NCI-H748 treated with DMSO at 0.1 percent for 48 hours (cell line): ENCODE measurements at regions not wholly inside any gene's neighbourhood (a gene's known extent, or its start where the extent isn't known, plus 50 kb on each side); places are given as distances from the start of the nearest gene placed in this dataset.
"Not testable (repeated sequence)": the region's sequence is repeated elsewhere in the genome, so short reads cannot be mapped to it uniquely, and the experiment has no call there.

Experiments used
- DNase-seq: peaks from one replicate; lab custom pipeline; 2025; lab: John Stamatoyannopoulos, UW

DNA sequence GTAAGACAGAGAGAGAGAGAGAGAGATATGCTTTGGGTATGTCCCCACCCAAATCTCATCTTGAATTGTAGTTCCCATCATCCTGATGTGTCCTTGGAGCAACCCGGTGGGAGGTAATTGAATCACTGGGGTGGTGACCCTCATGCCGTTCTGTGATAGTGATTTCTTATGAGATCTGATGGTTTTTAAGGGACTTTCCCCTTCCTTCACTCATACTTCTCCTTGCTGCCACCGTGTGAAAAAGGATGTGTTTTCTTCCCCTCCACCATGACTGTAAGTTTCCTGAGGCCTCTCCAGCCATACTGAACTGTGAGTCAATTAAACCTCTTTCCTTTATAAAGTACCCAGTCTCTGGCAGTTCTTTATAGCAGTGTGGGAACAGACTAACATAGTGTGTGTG, 60.3 kb downstream of the EOMES start:
- DNase-seq = no peak

GRCh38 chr3:27659279-27660021, 62.7 kb downstream of the EOMES start:
- peak; percentile 8 for DNase-seq

DNA sequence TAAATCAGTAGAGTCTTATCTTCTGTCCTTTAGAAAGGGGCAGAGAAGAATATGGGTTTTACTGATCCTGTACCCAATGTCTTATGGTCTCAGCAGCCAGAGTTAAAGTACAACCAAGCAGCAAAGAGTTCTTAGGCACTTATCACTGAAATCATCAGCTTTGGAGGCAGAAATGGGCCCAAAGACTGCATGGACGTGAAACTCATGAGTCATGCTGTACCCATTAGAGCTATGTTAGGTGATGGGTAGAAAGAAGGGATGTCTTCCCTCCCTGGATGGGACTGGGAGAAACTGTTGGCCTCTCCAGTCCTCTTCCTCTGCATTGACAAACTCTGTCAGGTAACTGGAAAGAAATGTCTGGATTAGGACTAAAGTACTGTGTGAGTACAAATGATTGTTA, 63.4 kb downstream of the EOMES start:
- DNase-seq = no peak

DNA sequence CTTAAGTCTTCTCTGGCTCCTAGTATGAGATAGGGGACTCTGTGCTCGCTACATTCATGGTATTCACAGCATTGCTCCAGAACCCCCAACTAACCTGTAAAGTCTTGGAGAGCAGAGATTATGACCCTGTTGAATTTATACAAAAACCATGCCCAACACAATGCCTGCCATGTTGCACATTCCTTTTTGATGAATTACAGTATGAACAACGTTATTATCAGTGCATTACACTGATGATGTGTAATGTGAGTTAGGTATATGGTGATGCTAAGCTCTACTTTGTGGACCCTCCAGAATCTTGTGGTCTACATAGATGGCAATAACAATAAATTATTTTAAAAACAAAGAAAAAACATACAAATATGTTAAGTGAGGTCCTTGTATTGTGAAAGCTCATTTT, 64.3 kb downstream of the EOMES start:
- DNase-seq = no peak

- DNase-seq = no peak
Measured at GRCh38 chr3:27657404-27657803, 64.7 kb downstream of the EOMES start.

GRCh38 chr3:27656790-27657189, 65.3 kb downstream of the EOMES start:
- no peak for DNase-seq

- DNase-seq = no peak
Measured at GRCh38 chr3:27655547-27655946, 66.6 kb downstream of the EOMES start.

GRCh38 chr3:27653803-27654558, 68.1 kb downstream of the EOMES start:
- DNase-seq = no peak

GRCh38 chr3:27649277-27649676, 72.8 kb downstream of the EOMES start:
- DNase-seq = no peak

GRCh38 chr3:27646896-27647295, 75.2 kb downstream of the EOMES start:
- no peak for DNase-seq

- DNase-seq = no peak
Measured at GRCh38 chr3:27644941-27645340, 77.2 kb downstream of the EOMES start.

DNA sequence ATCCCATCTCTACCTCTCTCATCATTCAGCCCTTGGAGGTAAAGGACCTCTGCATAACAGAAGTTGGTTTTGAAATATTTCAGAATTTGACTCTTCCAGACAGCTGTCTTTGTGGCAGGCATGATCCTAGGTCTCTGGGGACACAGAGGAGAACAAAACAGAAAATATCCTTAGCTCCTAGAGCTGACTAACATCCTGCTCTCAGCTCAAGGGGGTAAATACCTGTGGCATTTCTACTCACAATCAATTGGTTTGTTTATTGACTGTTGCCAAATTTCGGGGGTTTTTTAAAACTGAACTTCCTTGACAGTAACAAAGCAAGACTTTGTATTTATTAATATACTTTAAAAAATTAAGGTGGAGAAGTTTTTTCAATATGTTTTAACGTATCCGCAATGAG, 78.8 kb downstream of the EOMES start:
- DNase-seq = no peak

GRCh38 chr3:27642796-27643195, 79.3 kb downstream of the EOMES start:
- DNase-seq = no peak

DNA sequence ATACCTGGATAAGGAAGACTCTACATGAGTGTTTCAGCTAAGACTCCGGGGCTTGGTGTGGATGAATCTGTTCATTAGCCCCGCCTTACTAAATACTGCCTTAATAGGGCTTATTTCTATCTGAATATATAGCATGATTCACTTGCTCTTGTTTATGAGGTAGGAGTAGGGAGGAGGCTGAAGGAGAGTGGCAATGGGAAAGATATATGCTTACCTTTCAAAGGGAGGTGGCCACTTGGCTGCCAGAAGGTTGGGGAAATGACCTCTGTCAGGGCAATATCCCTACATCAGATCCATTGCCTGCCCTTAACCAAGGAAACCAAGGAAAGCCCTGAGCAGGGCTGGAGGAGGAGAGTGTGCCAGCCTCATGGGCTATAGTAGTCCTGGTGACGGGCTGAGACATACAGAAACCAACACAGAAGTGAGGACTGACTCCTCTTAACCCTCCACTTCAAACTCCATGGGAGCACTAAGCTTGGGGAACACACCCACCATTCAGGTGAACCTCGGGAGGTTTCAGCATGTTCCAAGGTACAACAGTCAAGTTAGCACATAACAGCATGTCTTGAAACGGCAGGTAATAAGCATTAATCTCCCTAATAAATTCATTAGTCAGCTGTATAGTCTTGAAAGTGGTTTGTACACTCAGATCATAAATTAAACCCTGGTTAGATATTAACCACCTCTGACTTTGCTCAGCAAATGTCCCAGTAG, 80.1 kb downstream of the EOMES start:
- DNase-seq = no peak

DNA sequence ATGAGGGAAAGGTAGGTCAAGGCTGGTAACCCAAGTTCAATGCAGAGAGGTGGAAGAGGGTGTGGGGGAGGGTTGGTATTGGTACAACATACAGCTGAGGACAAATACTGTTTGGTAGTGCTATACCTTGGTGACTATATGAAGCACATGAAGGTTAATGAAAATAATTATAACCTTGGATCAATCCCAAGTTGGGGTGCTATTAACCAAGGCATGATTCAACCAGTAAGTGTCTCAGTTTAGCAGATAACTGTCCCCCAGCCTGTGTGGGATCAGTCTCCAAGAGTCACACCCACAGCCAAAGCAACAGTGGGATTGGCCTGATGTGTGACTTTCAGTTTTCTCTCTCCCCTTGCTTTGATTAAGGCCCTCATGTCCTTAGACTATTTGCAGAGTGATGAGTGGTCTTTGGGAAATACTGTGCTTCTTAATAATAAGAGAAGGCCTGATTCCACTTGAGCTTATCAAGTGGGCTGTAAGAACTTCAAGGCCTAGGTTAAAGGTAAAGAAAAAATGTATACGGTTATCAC, 80.8 kb downstream of the EOMES start:
- DNase-seq = no peak

DNA sequence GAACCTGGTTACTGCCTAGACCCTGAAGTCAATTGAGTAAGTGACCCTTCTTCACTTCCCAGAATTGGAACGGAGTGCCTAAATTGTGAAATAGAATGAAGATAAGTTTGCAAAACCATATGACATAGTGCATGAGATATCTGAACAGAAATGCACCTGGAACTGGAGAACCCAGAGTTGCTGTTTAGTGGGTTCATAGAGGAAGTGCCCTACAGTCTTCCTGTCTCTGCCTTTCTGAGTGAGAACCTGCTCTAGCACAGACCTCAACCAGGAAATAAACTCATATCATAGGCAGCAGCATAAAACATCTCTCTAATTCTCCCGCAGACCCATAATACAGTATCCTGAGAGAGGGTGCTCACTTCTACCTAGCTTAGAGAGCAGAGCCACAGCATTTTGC, 82.9 kb downstream of the EOMES start:
- DNase-seq = no peak

- no peak for DNase-seq
Measured at GRCh38 chr3:27638594-27638993, 83.5 kb downstream of the EOMES start.

GRCh38 chr3:27637346-27637995, 84.7 kb downstream of the EOMES start:
- no peak for DNase-seq

- not testable (repeated sequence) for DNase-seq
Measured at GRCh38 chr3:27635006-27635405, 87.1 kb downstream of the EOMES start.

- no peak for DNase-seq
Measured at GRCh38 chr3:27633224-27633545, 88.9 kb downstream of the EOMES start.

- peak; percentile 12 for DNase-seq
Measured at GRCh38 chr3:27632431-27633223, 89.5 kb downstream of the EOMES start.

DNA sequence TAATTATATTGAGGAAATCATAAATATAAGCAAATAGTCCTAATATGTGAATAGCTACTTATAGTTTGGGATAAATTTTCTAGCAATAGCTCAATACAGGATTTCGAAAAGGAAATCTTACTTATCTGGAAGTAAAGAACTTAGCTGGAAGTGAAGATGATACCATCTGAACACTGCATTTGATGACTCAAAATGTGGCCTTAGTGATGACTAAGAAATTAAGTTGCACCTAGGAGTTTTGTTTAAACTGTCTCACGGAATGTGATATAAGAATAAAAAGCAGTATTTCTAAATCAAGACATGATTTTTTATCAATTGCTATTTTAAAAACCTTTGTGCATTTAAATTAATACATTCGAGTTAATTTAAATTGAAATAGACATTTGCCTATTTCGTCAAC, 91.2 kb downstream of the EOMES start:
- no peak for DNase-seq
